ENCODE measurements at regions not wholly inside any gene's neighbourhood (a gene's known extent, or its start where the extent isn't known, plus 50 kb on each side); places are given as distances from the start of the nearest gene placed in this dataset.
A peak's percentile ranks its signal among the peaks of the same experiment; 100 is the strongest.

- no peak for DNase-seq
These were observed 135.9 kb downstream of the PAH start for GRCh38 chr12:102781117-102781516.

GRCh38 chr12:102776041-102776440 is 141.0 kb downstream of the PAH start:
- DNase-seq, result no peak

GRCh38 chr12:102769323-102769916 is 147.6 kb downstream of the PAH start:
- DNase-seq, result peak; percentile 41

- DNase-seq, result no peak
These were observed 150.1 kb downstream of the PAH start for GRCh38 chr12:102766961-102767360.

- no peak for DNase-seq
These were observed 151.3 kb downstream of the PAH start for GRCh38 chr12:102765736-102766135.

- no peak for DNase-seq
These were observed 153.6 kb downstream of the PAH start for GRCh38 chr12:102763471-102763870.

- DNase-seq, result no peak
These were observed 154.0 kb downstream of the PAH start for GRCh38 chr12:102763061-102763460.

- DNase-seq, result no peak
These were observed 156.7 kb downstream of the PAH start for GRCh38 chr12:102760322-102760721.

- no peak for DNase-seq
These were observed 157.6 kb downstream of the PAH start for GRCh38 chr12:102759466-102759865.

- DNase-seq, result no peak
These were observed 159.2 kb downstream of the PAH start for GRCh38 chr12:102757882-102758226.

GRCh38 chr12:102757154-102757881 is 159.7 kb downstream of the PAH start:
- DNase-seq, result no peak

GRCh38 chr12:102756530-102756929 is 160.5 kb downstream of the PAH start:
- DNase-seq, result peak; percentile 17

GRCh38 chr12:102755266-102755665 is 161.8 kb downstream of the PAH start:
- no peak for DNase-seq

GRCh38 chr12:102753802-102754201 is 163.2 kb downstream of the PAH start:
- no peak for DNase-seq

- no peak for DNase-seq
These were observed 168.3 kb downstream of the PAH start for GRCh38 chr12:102748704-102749103.

- no peak for DNase-seq
These were observed 170.1 kb downstream of the PAH start for GRCh38 chr12:102746963-102747362.

GRCh38 chr12:102745971-102746600 is 171.0 kb downstream of the PAH start:
- no peak for DNase-seq

GRCh38 chr12:102741196-102741595 is 175.8 kb downstream of the PAH start:
- DNase-seq, result no peak

- no peak for DNase-seq
These were observed 176.7 kb downstream of the PAH start for GRCh38 chr12:102740141-102740955.

GRCh38 chr12:102736328-102736727 is 180.7 kb downstream of the PAH start:
- no peak for DNase-seq

GRCh38 chr12:102735104-102735503 is 181.9 kb downstream of the PAH start:
- no peak for DNase-seq

GRCh38 chr12:102730996-102731395 is 186.0 kb downstream of the PAH start:
- no peak for DNase-seq

GRCh38 chr12:102728506-102729242 is 188.4 kb downstream of the PAH start:
- no peak for DNase-seq
